ENCODE measurements at regions not wholly inside any gene's neighbourhood (a gene's known extent, or its start where the extent isn't known, plus 50 kb on each side); places are given as distances from the start of the nearest gene placed in this dataset.

- DNase-seq (ENCODE audit: low read depth): no peak
- TF ChIP-seq CTCF (conservative IDR thresholded peaks at IDR 0.05; ENCODE audit: low read length): no peak
- H3K4me3 ChIP-seq (ENCODE audit: low read length): no peak overlapping the region
Observed at GRCh38 chr11:128310676-128311445, 276.5 kb downstream of the ETS1 start.

GRCh38 chr11:128310005-128310404, 277.4 kb downstream of the ETS1 start:
- DNase-seq (ENCODE audit: low read depth): no peak
- no peak for TF ChIP-seq CTCF (conservative IDR thresholded peaks at IDR 0.05; ENCODE audit: low read length)
- no peak overlapping the region for H3K4me3 ChIP-seq (ENCODE audit: low read length)

GRCh38 chr11:128308794-128309193, 278.6 kb downstream of the ETS1 start:
- no peak for TF ChIP-seq CTCF (conservative IDR thresholded peaks at IDR 0.05; ENCODE audit: low read length)
- no peak for DNase-seq (ENCODE audit: low read depth)
- H3K4me3 ChIP-seq (ENCODE audit: low read length): no peak overlapping the region

GRCh38 chr11:128305588-128305987, 281.8 kb downstream of the ETS1 start:
- no peak for TF ChIP-seq CTCF (conservative IDR thresholded peaks at IDR 0.05; ENCODE audit: low read length)
- no peak overlapping the region for H3K4me3 ChIP-seq (ENCODE audit: low read length)

GRCh38 chr11:128304666-128305485, 282.5 kb downstream of the ETS1 start:
- H3K4me3 ChIP-seq (ENCODE audit: low read length): no peak overlapping the region
- DNase-seq (ENCODE audit: low read depth): no peak
- no peak for TF ChIP-seq CTCF (conservative IDR thresholded peaks at IDR 0.05; ENCODE audit: low read length)

More at GRCh38 chr11:128305588-128305987, 281.8 kb downstream of the ETS1 start:
- no peak for DNase-seq (ENCODE audit: low read depth)

GRCh38 chr11:128304116-128304515, 283.2 kb downstream of the ETS1 start:
- TF ChIP-seq CTCF (conservative IDR thresholded peaks at IDR 0.05; ENCODE audit: low read length): no peak
- DNase-seq (ENCODE audit: low read depth): no peak
- no peak overlapping the region for H3K4me3 ChIP-seq (ENCODE audit: low read length)
